ENCODE measurements at regions not wholly inside any gene's neighbourhood (a gene's known extent, or its start where the extent isn't known, plus 50 kb on each side); places are given as distances from the start of the nearest gene placed in this dataset.
"Not testable (repeated sequence)": the region's sequence is repeated elsewhere in the genome, so short reads cannot be mapped to it uniquely, and the experiment has no call there.

DNA sequence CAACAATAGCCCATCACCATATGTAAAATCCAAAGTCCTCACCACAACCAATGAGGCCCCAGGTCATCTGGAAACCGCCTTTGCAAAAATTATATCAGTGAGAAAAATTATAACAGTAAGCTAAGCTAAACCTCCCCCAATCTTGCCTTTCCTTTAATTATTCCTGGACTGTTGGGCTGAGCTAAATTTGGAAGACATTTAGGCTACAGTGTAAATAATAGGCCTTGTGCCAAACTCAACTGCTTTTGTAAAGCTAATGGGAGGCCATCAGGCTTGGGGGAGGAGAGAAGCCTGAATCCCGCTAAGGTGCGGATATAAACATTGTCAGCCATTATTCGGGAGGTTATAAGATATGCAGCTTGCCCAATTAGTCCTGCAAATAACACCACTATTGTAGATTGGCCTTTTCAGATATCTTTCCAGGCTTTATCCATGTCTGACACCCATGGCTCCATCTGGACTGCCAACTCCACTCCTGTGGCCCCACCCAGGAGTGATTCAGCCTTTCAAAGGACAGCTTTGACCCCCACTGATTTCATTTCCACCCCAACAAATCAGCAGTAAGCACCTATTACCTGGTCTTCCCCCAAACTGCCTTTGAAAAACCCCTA lies 53.0 kb upstream of the CA12 start:
- DNase-seq: no peak

DNA sequence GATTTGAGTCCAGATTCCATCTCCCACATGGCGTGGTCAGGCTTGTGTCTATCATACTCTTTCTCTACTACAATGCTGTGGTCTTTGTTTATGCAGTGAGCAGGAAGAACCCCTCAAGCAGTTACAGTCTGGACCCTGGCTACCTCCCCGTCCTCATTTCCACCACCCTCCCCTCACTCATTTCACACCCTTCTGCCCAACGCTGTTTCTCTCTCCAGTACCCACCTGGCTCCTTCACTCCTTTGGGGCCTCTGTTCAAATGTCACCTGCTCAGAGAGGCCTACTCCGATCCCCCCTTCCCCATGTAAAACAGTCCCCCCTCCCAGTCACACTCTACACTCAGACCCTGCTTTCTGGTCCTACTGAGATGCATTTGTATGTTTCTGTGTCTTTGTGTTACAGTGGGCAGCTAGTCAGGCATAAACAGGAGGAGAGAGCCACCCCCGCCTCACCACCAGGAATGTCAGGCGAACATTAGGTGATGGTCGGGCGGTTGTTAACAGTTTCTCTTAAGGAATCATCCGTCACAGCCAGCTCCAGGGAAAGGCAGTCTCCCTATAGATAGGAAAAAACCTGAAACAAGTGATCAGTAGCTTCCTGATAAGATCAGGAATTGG lies 53.7 kb upstream of the CA12 start:
- no peak for DNase-seq

DNA sequence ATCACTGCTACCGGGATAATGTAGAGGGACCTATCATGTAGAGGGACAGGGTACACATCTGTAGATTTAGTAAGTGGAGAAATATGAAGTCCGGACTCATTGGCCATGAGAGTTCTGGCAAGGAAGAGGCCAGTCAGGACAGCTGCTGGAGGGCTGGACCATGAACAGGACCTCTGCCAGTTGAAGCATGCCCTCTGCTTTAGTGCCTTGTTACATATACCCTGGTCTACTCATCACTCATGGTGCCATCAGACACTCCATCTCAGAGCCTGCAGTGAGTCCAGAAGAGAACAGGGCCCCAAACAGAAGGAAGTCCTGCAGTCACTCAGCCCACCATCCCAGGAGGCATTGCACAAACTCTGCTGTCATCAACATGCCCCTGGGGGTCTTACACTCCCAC lies 54.7 kb upstream of the CA12 start:
- DNase-seq: no peak

DNA sequence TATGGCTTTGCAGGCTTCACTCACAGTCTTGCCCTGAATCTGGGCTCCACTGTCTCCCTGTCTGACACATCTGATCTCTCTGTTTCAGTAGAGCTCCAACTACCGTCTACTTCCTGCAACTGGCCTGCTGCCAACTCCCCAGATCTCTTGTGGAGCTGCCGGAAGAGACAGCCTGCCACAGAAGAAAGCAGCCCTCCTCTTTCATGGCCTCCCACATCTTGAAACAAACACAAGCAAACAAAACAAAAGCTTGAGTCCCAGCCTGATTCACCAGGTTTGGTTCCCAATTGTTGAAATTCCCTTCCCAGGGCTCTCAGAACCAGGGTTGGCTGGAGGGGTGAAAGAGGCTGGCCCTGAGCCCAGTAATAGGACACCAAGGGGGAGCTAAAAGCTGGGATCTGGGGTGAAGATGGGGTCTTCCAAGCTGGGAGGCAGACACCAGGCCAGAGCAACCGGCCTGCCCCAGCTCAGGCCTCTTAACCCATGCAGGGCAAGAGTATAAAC lies 55.3 kb upstream of the CA12 start:
- DNase-seq: peak; percentile 65

DNA sequence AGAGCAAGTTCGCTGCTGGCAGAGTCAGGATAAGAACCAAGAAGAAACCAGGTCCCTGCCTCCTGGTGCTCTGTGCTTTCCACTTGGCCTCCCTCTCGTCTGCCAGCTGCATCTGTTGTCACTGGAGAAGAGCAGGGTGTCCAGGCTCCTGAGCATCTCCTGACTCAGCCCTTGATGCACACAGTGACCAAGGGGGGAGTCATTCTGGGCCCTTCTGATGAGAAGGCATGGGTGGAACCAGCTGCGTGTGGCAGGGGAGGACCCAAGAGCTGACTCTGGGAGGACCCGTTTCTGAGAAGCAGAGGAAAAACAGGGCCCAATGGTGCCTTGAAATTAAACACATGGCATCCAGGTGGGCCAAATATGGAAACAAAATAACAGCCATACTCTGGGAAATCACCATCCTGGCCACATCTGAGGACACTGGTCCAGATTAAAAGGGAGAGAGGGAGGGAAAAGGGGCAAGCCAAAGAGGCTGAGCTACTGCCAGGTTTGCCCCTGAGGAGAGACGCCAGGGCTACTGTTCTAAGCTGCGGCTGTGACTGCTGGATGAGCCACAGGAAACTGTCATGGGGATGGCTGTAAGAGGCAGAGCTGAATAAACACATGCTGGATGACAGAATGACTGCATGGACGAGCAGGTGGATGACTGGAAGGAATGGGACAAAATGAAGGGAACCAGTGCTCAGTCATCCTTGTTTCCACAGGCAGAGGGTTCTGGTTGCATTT lies 58.1 kb upstream of the CA12 start:
- DNase-seq: no peak

DNA sequence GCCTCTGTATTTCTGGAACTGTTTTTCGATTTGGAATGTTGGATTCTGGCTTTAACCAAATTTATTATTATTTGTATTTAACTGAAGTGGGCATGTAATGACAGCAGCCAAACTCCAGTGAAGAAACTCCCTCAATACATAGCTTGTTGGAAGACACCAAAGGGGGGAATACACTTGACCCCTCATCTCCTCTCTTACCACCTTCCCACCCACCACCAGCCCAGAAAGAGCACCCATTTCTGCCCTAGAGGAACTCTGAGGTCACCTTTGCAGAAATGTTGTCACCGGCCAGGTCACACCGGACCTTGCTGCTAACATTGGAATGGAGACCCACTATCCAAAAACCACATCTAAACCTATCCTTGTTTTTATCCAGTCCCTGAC lies 58.6 kb upstream of the CA12 start:
- DNase-seq: no peak

DNA sequence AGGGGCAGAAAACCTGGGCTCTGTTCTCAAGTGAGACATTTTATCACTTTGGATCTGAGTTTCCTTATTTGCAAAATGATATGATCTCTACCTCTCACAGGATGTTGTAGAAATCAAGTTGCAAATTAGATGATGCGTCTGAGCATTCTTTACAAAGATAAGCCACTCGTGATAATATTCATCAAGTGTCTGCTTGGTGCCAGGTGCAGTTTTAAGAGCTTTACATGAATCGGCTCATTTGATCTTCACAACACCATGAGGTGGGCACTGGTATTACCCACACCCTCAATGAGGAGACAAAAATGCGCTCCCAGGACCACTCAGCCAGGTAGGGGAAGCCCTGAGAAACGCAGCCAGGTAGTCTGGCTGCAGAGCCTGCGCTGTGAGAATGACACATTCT lies 59.1 kb upstream of the CA12 start:
- DNase-seq: no peak

DNA sequence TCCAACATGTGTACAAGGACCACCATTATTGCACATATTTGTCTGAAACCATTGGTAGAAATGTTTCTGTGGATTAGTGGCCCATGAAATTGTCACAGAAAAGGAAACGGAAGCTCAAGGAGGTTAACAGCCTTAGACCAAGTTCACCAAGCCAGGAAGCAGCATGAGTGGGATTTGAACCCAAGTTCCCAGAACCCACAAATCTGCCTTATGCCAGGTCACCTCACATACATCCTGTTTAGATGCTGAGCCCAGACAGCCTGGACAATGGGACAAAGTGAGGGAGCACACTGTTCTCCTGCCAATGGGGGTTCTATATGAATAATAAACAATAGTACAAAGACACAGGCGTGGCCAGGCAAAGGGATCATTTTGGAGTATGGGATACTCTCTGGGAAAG lies 59.6 kb upstream of the CA12 start:
- DNase-seq: no peak

DNA sequence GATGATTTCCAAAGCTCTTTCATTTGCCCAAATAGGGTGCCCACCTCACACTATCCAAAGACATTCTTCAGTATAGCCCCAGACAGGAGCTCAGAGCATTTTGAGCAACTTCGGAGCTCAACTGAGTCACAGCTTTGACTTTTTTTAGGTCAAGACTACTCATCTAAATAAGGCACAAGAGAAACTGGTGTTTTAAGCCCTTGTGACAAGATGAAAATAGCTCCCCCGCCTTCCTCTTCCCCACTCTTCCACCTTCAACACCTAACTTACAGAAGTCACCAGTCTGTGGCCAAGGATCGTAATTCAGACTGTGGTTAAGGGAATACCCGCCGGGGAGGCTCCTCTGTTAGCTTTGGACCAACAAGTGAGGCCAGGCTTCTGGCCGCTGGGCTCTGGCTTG lies 60.4 kb upstream of the CA12 start:
- no peak for DNase-seq

DNA sequence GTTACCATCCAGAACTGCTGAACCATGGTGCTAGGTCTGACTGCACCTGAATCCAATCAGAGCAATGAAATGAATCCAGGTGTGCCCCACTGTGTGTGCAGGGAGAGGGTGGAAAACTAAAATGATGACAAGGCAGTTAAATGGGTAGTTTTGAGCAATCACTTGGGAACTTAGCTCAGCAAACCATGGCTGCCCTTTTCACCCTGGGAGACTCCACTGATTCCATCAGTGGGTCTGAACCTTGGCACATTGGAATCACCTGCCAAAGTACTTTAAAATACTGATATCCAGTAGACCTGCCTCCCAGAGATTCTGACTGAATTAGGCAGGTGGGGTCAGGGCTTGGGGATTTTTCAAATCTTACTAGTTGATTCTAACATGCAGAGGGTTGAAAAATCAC lies 59.8 kb upstream of the USP3 start:
- no peak for DNase-seq

DNA sequence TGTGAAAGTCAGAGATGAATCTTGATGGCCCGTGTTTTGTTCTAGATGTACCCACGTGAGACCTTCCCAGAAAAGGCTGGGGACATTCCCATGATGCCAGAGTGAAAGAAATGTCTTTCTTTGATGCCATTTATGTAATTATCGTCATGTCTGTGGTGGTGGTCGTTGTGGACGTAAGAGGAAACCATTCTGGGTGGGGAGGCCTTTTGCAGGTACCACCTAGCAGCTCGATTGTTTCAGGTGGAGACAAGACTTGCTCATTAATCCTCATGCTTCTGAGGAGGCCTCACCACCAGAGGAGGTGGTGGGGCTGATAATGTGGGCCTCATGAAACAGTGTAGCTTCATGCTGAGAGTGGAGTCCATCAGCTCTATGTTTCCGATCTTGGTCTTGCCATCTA lies 58.1 kb upstream of the USP3 start:
- DNase-seq: no peak

DNA sequence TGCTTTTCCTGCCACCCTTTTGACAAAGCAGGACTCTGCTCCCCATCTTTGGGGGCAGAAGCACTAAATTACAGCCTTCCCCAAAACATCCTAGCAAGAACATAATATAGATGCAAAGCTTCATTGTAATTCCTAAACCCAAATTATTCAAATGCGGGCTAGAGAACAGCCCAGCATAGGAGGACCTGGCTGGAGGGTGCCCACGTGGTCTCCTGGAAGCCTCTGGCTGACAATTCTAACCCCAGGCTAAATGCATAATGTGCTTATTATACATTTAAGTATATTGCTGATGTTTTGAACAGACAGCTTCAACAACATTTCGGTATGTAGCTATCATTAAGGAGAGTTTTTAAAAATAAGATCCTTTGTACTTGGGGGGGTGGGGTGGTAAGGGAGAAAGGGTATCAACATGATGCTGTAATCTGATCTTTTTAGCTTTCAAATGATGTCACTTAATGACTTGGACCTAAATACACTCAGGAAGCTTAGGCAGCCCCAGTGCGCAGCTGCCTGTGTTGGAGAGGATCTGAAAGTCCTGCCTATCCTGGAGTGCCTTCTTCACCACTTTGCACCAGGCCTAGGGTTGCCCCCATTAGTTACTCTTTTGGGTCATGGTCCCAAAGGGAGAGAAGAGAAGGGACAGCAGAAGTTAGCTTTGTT lies 57.2 kb upstream of the USP3 start:
- no peak for DNase-seq

DNA sequence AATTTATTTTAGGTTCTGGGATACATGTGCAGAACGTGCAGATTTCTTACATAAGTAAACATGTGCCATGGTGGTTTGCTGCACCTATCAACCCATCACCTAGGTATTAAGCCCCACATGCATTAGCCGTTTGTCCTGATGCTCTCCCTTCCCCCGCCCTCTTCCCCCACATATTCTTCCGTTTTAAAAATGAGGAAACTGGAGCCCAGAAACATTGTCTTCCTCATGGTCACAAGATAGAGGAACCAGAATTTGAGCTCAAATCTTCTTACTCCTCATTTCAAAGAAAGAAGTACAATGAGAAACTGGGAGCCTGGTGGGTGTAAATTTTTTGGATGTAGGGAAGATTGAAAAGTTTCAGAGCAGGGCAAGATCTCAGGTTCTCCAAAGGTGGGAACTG lies 56.1 kb upstream of the USP3 start:
- no peak for DNase-seq

DNA sequence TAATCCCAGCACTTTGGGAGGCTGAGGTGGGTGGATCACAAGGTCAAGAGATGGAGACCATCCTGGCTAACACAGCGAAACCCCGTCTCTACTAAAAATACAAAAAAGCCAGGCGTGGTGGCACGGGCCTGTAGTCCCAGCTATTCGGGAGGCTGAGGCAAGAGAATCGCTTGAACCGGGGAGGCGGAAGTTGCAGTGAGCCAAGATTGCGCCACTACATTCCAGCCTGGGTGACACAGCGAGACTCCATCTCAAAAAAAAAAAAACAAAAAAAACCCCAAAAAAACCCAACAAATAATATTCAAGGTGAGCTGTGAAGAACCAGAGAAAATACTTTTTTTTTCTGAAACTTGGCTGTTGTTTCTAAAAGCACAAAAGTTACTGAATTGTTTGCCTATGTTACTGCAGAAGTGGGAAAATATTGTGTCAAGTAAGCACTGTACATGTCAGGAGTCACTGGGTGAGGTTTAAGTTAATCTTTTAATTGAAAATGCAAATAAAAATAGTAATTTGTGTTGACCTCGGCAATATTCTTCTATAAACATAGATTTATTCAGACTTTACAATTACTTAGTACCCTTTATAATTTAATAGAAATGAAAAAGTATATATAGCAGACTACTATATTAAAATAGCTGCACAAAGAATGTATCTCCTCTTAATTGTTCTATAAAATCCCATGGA lies 55.4 kb upstream of the USP3 start:
- not testable (repeated sequence) for DNase-seq

DNA sequence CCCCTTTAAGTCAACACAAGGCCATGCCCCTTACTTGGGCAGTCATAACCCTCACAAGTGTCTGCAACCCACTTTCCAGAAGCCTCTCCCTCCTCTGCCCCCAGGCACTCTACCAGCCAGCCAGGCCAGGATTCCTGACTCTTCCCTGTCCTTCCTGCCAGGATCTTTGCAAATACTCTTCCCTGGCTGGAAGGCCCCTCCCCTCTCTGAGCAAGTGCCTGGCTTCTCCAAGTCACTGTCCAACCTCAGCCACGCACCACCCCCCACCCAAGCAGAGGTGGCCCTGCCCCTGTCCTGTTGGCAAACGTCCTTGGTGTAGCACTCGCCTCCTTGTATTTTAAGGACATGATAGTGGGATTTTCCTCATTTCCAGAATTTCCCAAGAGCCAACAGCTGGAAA lies 54.7 kb upstream of the USP3 start:
- no peak for DNase-seq

DNA sequence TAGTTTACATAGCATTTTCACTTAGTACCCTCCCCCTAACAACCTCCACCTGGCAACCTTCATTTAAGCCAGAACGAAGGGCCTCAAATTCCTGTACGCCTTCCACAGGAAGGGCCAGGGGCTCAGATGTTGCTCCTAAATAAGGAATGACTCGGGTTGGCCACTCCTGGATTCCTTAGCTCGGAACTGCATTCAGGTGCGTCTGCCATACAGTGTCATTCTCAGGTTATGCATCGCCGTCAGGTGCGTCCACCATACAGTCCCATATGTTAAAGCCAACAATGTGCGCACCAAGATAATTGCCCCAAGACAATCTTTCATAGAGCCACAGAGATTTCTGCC lies 53.5 kb upstream of the USP3 start:
- no peak for DNase-seq

DNA sequence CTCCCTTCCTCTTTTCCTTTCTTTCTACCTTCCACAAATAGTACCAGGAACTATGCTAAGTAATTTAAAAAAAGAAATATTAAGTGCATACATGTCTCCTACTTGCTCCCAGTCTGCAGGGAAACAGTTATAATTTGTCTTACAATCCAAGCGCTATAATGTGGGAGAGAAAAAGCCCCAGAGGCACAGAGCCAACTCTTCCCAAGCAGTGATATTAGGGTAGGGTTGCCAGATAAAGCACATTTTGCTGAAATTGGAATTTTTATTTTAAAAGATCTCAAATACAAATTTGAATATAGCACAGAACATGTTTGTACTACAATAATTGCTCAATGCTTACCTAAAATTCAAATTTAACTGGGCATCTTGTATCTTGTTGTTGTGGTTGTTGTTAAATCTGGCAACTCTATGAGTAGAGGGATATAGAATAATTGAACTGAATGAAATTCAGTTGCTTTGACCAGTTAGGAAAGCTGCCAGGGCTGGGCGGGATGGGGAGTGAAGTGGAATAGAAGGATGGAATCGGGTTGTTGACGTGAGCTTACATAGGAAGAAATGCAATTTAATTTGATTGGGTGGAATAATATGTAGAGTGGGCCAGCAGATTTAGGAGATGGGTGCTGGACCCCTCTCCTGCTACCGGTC lies 52.6 kb upstream of the USP3 start:
- no peak for DNase-seq

DNA sequence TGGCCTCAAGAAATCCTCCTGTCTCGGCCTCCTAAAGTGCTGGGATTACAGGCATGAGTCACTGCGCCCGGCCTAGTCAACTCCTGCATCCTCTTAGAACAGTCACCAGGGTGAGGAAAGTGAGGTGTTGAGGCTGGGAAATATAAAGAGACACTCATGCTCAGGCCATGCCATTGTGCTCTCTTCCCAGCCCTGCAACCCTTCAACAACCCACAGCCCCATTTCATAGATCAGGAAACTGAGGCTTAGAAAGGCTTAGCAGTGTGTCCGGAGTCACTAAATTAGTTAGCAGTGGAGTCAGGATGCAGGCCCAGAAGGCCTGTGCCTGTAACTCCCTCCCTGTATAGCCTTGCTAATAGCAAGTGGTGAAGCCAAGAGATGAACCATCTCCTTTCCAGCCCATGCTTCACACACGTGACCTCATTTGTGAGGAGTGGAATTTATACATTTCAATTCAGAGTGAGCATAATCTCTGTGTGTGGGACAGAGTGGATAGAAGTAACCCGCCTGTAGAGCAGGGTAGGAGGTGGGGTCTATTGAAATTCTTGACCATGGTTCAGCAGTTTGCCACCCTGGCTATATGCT lies 51.7 kb upstream of the USP3 start:
- DNase-seq: no peak

DNA sequence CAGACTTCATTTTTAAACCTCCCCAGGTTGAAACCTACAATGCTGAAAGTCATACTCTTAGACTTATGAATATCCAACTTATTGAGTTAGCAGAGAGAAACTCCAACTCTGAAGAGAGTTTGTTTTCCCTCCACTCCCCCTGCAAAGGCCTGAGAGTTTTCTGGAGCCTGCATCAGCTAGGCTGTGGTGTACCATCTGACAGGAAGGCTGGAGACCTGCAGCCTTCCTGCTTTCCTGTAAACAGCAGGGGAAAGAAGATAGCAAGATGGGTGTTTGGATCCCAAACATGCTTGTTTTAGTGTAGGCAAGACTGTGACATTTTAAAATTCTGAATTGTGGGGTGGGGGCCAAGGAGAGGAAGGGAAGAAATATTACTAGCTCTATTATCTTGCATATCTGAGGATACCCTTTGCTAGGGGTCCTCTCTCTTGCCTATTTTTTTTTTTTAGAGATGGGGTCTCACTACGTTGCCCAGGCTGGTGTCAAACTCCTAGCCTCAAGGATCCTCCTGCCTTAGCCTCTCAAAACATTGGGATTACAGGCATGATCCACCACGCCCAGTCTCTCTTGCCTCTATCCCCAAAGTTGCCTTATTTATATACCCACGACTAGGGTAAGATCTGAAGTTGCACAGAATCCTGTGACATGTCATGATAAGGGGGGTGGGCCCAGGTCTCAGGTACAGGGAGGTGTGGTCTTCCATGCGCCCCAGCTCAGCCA lies 51.0 kb upstream of the USP3 start:
- no peak for DNase-seq

DNA sequence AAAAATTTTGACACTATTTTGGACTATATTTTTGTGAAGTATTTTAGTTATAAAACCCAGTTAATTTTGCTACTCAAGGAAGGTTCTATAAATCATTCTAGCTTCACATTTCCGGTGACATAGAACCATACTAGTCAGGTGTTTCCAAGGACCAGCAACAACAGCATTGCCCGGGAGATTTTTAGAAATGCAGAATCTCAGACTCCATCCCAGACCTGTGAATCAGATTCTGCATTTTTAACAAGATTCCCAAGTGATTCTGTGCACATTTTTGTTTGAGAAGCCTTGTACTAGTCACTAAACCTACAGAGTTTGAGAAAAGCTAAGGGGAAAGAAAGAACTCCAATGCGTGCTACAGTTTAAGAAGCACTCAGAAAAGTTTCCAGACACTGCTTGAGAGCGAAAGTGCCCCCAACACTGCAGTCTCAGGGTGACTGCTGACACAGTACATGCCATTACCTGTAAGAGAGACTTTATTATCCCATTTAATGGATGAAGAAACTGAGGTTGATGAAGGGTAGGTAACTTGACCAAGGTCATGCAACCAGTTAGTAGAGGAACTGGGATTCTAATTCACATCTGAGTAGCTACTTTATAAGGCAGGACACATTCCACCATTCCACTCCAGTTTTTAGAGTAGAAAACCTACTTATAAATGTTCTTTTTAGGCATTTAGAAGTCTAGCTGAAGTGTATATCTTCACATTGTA lies 49.7 kb upstream of the USP3 start:
- DNase-seq: no peak
